ENCODE measurements at regions not wholly inside any gene's neighbourhood (a gene's known extent, or its start where the extent isn't known, plus 50 kb on each side); places are given as distances from the start of the nearest gene placed in this dataset.

DNA sequence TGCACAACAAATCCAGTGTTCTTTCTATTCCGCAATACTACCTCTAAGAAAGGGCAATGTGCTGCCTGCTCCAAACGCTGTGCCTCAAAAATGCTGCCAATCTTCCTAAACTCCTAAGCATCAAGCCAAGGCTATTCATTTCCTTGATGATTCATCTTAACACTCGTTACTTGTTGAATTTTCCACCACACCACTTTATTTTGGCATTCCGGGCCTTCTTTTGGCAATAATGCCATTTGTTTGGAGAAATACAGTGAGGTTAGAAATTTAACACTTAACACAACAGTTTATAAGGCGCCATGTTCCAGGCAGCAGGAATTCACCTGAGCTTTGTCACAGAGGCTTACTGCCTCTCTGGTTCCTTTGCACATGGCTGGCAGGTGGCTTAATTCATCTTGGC lies 82.6 kb upstream of the ABCB5 start:
- Histone ChIP-seq H3K27me3 (ENCODE audit: control insufficient read depth in 2 of 2, insufficient read depth in 2 of 2, low read length in 2 of 2) (no peaks in the 10 kb centered on the region), H3K36me3 (replicated peaks in 1 of 2; ENCODE audit: control insufficient read depth in 1 of 2, insufficient read depth in 2 of 2, low read length in 2 of 2) (no peaks in the 10 kb centered on the region), H3K9me3 (replicated peaks in 1 of 2; ENCODE audit: control insufficient read depth in 1 of 2, insufficient read depth in 1 of 2, low read length in 2 of 2) (peaks cover 9 to 15% of the 10 kb centered on the region in 2 donors), H2AFZ (ENCODE audit: insufficient read depth, low read depth, low read length, poor library complexity, severe bottlenecking) (no peak overlapping the region), H3K79me2 (ENCODE audit: insufficient read depth, low read length) (no peaks in the 10 kb centered on the region), H3K9ac (ENCODE audit: insufficient read depth, low read length, poor library complexity, severe bottlenecking) (no peak overlapping the region), H3K27ac (ENCODE audit: low read depth in 1 of 2, low read length in 2 of 2) (no peak overlapping the region), H3K4me1 (ENCODE audit: control insufficient read depth in 1 of 2, insufficient read depth in 2 of 2, low read length in 2 of 2) (no peaks in the 10 kb centered on the region), H3K4me3 (replicated peaks in 1 of 3; ENCODE audit: low read depth in 2 of 3, low read length in 3 of 3) (no peak overlapping the region), H3K4me2 (replicated peaks; ENCODE audit: extremely low read depth, low read length, poor library complexity, severe bottlenecking) (no peak overlapping the region), H4K20me1 (ENCODE audit: insufficient read depth, low read length) (no peaks in the 10 kb centered on the region)
- Mint-ChIP-seq H3K27me3 (ENCODE audit: low read depth in 3 of 3) (no peaks in the 10 kb centered on the region), H3K27ac (no peak overlapping the region), H3K9me3 (peaks cover 8 to 13% (median 12%) of the 10 kb centered on the region in 7 donors), H3K4me3 (no peak overlapping the region), H3K36me3 (no peaks in the 10 kb centered on the region), H3K4me1 (no peaks in the 10 kb centered on the region)
- DNase-seq: no peak
- intact Hi-C loops (cut with micrococcal nuclease): no loop called here
- 94% methylated on average over 2 of the region's 5 CpGs for WGBS (ENCODE audit: insufficient coverage)
- TF ChIP-seq, protein P1, sequence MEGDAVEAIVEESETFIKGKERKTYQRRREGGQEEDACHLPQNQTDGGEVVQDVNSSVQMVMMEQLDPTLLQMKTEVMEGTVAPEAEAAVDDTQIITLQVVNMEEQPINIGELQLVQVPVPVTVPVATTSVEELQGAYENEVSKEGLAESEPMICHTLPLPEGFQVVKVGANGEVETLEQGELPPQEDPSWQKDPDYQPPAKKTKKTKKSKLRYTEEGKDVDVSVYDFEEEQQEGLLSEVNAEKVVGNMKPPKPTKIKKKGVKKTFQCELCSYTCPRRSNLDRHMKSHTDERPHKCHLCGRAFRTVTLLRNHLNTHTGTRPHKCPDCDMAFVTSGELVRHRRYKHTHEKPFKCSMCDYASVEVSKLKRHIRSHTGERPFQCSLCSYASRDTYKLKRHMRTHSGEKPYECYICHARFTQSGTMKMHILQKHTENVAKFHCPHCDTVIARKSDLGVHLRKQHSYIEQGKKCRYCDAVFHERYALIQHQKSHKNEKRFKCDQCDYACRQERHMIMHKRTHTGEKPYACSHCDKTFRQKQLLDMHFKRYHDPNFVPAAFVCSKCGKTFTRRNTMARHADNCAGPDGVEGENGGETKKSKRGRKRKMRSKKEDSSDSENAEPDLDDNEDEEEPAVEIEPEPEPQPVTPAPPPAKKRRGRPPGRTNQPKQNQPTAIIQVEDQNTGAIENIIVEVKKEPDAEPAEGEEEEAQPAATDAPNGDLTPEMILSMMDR (IDR thresholded peaks at IDR 0.05): no peak

DNA sequence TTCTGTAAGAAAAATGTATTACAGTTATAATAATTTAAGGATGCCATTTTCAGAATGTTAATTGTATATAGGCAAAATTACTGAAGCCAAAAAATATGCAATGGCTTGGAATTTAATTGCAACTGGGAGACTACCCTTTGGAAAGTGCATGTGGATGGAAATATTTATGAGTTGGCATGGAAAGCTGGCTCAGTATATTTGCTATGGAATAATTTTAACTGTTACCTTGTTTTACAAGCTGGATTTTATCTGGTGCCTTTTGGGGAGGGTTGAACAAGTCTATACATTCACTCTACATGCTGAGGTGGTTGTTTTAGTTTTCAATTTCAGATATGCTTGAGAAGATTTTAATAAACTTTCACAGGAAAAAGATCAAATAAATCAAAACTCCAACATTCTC lies 80.9 kb upstream of the ABCB5 start:
- no peak overlapping the region for H3K9ac ChIP-seq (ENCODE audit: insufficient read depth, low read length, poor library complexity, severe bottlenecking)
- H3K27ac Mint-ChIP-seq: no peak overlapping the region

More for the DNA sequence above, 80.9 kb upstream of the ABCB5 start:
- H3K4me1 Mint-ChIP-seq: no peaks in the 10 kb centered on the region
- intact Hi-C loops (cut with micrococcal nuclease): no loop called here
- H3K79me2 ChIP-seq (ENCODE audit: insufficient read depth, low read length): no peaks in the 10 kb centered on the region
- H3K36me3 ChIP-seq (replicated peaks in 1 of 2; ENCODE audit: control insufficient read depth in 1 of 2, insufficient read depth in 2 of 2, low read length in 2 of 2): no peaks in the 10 kb centered on the region
- no peak overlapping the region for H3K4me3 ChIP-seq (replicated peaks in 1 of 3; ENCODE audit: low read depth in 2 of 3, low read length in 3 of 3)
- no peaks in the 10 kb centered on the region for H4K20me1 ChIP-seq (ENCODE audit: insufficient read depth, low read length)
- no peaks in the 10 kb centered on the region for H3K4me1 ChIP-seq (ENCODE audit: control insufficient read depth in 1 of 2, insufficient read depth in 2 of 2, low read length in 2 of 2)
- H3K4me3 Mint-ChIP-seq: no peak overlapping the region
- H3K36me3 Mint-ChIP-seq: no peaks in the 10 kb centered on the region
- H3K27me3 ChIP-seq (ENCODE audit: control insufficient read depth in 2 of 2, insufficient read depth in 2 of 2, low read length in 2 of 2): no peaks in the 10 kb centered on the region
- peaks cover 0 to 7% (median 5%) of the 10 kb centered on the region in 7 donors for H3K9me3 Mint-ChIP-seq
- no peaks in the 10 kb centered on the region for H3K27me3 Mint-ChIP-seq (ENCODE audit: low read depth in 3 of 3)
- DNase-seq: no peak
- H3K27ac ChIP-seq (ENCODE audit: low read depth in 1 of 2, low read length in 2 of 2): no peak overlapping the region
- H3K4me2 ChIP-seq (replicated peaks; ENCODE audit: extremely low read depth, low read length, poor library complexity, severe bottlenecking): no peak overlapping the region
- H3K9me3 ChIP-seq (replicated peaks in 1 of 2; ENCODE audit: control insufficient read depth in 1 of 2, insufficient read depth in 1 of 2, low read length in 2 of 2): peaks cover 0 to 3% of the 10 kb centered on the region in 2 donors
- no peak overlapping the region for H2AFZ ChIP-seq (ENCODE audit: insufficient read depth, low read depth, low read length, poor library complexity, severe bottlenecking)
- TF ChIP-seq, protein P1 (IDR thresholded peaks at IDR 0.05): no peak

All from CD14-positive monocyte (primary cell).